ENCODE measurements at regions not wholly inside any gene's neighbourhood (a gene's known extent, or its start where the extent isn't known, plus 50 kb on each side); places are given as distances from the start of the nearest gene placed in this dataset.

DNA sequence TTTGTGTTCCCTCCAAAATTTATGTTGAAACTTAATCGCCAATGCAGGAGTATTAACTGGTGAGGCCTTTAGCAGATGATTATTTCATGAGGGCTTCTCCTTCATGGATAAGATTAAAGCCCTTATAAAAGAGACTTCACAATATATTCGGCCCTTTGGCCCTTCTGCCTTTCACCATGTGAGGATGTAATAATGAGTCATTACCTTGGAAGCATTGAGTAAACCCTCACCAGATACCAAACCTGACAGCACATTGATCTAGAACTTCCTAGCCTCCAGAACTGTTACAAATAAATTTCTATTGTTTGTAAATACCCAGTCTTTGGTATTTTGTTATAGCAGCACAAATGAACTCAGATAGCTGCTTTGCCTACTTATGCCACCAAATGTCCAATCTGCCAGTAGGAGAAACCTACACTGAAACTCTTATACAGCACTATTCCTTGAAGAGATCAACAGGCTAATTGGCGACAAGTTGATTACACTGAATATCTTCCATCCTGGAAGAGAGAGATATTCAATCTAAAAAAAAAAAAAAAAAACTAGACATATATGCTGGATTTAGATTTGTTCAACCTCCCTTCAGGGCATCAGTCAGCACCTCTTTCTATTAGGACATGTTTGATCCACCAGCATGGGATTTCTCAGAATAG, 125.9 kb upstream of the COL5A2 start:
- TF ChIP-seq POLR2AphosphoS5 (IDR thresholded peaks at IDR 0.05; ENCODE audit: low read length) (no peak), CTCF (IDR thresholded peaks at IDR 0.05 in 2 of 3, conservative IDR thresholded peaks at IDR 0.05 in 1 of 3; ENCODE audit: control insufficient read depth in 2 of 3, extremely low read depth in 1 of 3, insufficient read depth in 1 of 3, low read depth in 3 of 3, low read length in 3 of 3) (no peak), CEBPZ (IDR thresholded peaks at IDR 0.05; ENCODE audit: low read depth, low read length) (no peak), CHD2 (IDR thresholded peaks at IDR 0.05; ENCODE audit: borderline replicate concordance, low read depth, low read length) (no peak), POLR2A (IDR thresholded peaks at IDR 0.05; ENCODE audit: low read depth, low read length) (no peak), BRCA1 (IDR thresholded peaks at IDR 0.05; ENCODE audit: low read depth, low read length) (no peak), RFX5 (IDR thresholded peaks at IDR 0.05; ENCODE audit: low read depth, low read length) (no peak), NFIC (IDR thresholded peaks at IDR 0.05; ENCODE audit: low read depth, low read length) (no peak), NR2C2 (IDR thresholded peaks at IDR 0.05; ENCODE audit: borderline replicate concordance, control insufficient read depth, insufficient read length, low read depth) (no peak), EZH2 (IDR thresholded peaks at IDR 0.05; ENCODE audit: borderline replicate concordance, control insufficient read depth, low read depth, low read length) (no peak), NRF1 (conservative IDR thresholded peaks at IDR 0.05; ENCODE audit: low read depth, low read length) (no peak)

Measured in GM12878 (cell line).